HG03469 (cell line): ENCODE measurements at regions not wholly inside any gene's neighbourhood (a gene's known extent, or its start where the extent isn't known, plus 50 kb on each side); places are given as distances from the start of the nearest gene placed in this dataset.

Source experiments
- ATAC-seq: cut with Tn5 transposase; IDR thresholded peaks from one replicate; pipeline ENCODE4 v1.9.1; 2021; ENCODE audit warnings: mild to moderate bottlenecking, moderate library complexity, moderate number of reproducible peaks; ENCODE audit not compliant: unreplicated experiment

- no peak for ATAC-seq
Observed at GRCh38 chr1:175894581-175894980, 151.2 kb upstream of the TNR start.

- no peak for ATAC-seq
Observed at GRCh38 chr1:175893192-175893591, 149.8 kb upstream of the TNR start.

DNA sequence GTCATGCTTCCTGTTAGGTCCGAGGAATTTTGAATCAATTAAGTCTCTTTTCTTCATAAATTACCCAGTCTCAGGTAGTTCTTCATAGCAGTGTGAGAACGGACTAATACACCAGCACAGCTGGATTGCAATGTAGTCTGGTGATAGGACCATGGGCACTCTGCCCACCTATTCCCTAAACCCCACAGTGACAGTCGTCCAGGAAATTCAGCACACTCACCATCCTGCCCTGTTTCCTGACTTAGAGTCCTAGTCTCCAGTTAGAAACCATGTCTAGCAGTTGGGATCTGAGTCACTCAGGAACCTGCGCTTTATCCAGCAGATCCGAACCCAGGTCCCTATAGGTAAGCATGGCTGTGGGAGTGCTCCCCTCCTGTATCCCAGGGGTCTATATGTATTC lies 149.3 kb upstream of the TNR start:
- ATAC-seq = no peak

GRCh38 chr1:175891783-175892309 lies 148.5 kb upstream of the TNR start:
- ATAC-seq = no peak

- ATAC-seq = no peak
Observed at GRCh38 chr1:175890958-175891357, 147.6 kb upstream of the TNR start.

DNA sequence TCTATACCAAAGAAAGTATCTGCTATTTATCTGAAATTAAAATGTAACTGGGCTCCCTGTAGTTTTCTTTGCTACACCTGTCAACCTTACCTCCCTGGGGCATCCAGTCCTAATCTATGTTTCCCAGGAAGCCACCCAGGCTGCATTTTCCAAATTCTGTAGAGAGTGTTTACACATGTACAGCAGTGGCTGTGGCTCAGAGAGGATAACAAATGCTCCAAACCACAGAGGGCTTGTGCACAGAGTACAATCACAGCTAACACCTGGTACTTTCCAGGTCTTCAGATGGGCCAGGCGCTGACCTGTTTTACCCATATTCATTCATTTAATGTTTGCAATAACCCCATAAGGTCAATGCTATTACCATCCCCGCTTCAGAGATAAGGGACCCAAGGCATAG lies 146.5 kb upstream of the TNR start:
- no peak for ATAC-seq

DNA sequence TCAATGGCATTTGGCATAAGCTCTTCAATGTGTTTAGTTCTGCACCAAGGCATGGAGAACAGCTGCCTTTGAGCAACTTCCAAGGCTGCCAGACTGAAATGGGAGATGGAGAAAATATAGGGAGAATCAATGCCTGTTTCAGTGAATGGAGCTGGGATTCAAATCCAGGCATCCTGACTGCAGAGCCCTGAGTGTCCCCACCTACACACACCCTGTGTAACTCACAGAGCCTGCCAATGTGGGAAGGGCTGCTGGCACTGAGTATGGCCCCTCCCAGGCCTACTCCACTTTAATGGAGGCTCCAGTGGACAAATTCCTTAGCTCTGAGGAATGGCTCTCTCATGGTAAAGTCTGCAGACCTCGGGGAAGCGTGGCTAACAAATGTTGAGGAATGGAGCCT lies 145.6 kb upstream of the TNR start:
- no peak for ATAC-seq

DNA sequence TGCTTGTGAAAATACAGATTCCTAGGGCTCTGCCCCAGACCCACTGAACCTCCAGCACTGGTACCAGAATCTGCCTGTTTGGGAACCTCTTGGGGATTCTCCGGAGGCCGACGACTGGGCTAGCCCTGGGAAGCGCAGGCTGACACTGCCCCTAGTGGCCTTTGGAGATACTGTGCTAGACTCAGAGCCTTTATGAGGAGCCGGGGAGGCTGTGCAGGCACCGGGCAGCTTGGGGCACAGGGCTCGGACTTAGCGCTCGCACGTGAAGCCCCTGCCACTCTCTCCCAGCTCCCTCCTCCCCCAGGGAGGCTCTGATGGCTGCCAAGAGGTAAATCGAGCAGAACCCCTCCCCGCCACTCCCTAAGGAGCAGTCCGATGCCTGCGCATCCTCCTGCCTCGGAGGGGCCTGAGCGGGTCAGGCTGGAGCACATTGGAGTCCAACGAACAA lies 144.6 kb upstream of the TNR start:
- ATAC-seq = peak; percentile 65

DNA sequence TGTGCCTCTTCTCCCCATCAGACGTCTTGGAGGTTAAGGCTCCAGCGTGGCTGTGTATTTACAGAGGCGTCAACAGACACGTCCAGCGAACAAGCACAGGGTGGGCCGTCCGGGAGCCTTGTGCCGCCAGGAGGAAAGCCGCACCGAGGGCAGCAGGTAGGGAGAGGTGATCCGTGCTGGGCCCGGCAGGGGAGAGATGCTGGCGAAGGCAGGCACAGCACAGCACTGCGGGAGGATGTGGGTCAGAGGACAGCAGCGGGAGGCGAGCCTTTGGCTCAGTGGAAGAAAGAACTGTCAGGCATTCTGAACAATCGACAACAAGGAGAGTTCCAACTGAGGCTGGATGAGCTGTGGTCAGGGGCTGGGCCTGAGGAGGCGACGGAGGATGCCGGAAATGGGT lies 144.1 kb upstream of the TNR start:
- ATAC-seq = no peak

DNA sequence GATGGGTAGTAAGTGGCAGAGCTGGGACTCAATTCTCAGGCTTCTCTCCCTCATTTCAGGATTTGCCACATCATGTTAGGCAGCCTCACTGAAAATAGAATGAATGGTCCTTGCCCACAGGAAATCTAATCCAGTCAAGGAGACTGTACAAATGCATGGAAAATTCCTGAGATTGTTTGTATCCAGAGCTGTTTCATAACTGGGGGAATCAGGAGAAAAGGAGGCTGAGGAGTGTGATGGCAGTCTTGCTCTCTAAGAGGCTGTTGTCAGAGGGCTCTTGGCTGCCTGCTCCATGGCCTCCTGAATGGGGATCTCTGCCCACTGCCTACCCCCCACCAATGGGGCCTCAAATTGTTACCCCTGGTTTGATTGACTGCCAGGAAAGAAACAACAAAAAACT lies 141.9 kb upstream of the TNR start:
- ATAC-seq = no peak

DNA sequence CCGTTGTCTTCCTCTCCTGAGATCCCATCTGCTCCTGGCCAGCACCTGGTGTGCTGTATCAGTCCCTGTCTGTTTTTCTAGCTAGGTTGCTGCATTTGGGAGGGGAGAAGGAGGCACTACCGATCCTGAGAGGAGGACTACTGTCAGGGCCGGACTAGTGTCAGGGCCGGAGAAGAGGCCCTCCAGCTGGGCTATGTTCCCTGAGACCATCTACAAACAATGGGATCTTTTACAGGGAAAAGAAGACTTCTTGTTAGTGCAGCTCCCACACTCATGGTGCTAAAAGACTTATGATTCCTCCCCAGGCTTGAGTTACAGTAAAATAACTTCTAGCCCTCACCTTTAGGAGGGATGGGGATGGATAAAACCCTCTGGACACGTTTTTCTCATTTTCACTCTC lies 141.0 kb upstream of the TNR start:
- ATAC-seq = no peak

DNA sequence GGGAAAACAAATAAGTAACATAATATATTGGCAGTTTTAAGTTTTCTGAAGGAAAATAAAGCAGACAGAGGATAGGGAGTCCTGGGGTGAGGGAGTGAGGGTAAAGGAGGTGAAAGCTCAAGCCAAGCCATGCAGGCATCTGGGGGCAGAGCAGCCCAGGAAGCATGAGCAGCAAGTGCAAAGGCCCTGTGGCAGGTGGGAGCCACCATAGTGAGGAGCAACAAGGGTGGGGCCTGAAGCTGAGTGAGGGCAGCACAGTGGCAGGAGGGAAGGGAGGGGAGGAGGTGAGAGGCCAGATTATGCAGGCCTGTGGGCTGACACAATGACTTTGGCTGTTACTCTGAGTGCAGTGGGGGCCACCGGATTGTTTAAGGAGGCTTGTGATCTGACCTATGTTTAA lies 138.8 kb upstream of the TNR start:
- no peak for ATAC-seq

DNA sequence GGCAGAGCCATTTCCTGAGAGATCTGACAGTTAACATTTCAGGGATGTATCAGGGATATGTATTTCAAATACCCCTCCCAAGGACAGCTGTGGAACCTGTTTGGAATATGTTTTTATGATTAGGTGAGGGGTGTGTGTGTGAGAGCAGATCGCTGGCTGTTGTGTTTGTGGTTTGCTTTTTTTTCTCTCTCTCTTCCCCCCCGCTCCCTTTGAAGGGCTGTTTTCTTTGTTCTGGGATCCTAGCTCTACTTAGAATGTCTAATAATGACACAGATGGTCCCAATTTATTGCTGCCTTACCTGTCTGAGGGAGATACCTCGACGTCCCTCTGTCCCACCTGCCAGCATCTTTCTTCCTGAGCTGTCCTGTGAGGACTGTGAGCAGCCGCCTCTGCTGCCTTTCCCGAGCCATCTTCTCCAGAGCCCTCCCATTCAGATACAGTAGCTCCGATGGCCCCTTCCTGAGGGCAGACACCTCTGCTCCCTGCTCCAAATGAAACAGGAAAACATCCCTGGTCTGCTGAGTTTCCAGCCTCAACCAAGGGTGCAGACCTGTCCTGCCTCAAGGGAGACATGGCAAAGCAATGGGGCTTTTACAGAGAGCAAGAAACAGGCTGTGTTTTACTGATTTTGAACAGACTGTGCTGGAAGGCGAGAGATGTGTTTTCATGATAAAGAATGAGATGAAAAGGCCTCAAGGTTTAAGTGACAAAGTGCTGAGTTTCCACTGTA lies 138.0 kb upstream of the TNR start:
- no peak for ATAC-seq

- no peak for ATAC-seq
Observed at GRCh38 chr1:175878775-175879174, 135.4 kb upstream of the TNR start.

- ATAC-seq = no peak
Observed at GRCh38 chr1:175877939-175878737, 134.7 kb upstream of the TNR start.

DNA sequence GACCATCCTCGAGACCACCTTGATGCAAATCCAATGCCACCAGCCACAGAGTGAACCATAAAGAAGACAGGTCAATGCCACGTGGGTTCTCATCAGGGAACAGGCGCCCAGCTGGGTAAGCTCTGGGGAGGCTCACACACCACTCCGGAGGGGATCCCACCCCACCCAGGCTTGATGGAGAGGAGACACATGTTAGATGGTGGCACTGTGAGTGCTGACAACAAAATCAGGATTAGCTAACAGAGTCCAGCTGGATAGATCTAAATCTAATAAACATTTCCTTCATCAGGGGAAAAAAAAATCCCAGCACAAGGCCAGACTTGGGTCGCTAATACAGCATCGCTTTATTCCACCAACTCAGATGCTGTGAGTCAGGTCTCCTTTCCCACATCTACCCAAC lies 132.2 kb upstream of the TNR start:
- ATAC-seq = no peak

GRCh38 chr1:175874081-175874480 lies 130.7 kb upstream of the TNR start:
- ATAC-seq = no peak

- peak; percentile 73 for ATAC-seq
Observed at GRCh38 chr1:175873290-175873935, 130.0 kb upstream of the TNR start.

GRCh38 chr1:175872588-175872987 lies 129.2 kb upstream of the TNR start:
- ATAC-seq = no peak

DNA sequence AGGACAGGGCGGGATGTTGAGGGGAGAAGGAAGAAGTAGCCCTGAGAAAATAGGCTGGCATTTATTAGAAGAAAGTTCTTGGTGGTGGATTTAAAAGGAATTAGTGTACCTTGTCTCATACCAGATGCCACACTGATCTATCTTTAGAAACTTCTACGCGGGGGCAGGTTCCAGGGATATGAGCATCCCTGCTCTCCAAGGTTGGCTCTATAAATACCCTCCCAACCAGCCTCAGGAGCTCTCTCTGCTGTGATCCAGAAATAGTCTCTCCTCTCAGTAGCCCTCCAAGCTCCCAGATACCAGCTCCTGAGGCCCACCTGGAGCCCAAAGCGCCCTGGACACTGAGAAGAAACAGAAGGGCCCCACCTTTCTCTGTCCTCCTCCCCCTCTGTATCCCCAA lies 128.3 kb upstream of the TNR start:
- no peak for ATAC-seq

DNA sequence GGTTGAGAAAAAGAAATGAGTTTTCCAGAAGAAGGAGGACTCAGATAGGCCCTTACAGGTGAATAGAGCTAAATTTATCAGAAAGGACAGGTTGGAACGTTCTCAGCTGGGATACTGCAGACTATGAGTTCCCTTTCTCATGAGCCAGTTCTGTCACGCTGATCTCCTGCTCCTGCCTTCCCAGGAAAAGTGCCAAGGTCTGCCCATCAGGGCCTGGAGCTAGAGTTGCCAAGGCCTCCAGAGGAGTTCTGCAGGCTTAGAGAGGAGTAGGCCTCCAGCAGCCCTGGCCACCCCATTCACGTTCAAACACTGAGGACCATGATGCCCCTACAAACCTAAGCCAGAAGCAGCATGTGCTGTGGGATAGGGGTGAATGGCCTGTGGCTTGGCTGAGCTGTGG lies 126.8 kb upstream of the TNR start:
- ATAC-seq = no peak

- no peak for ATAC-seq
Observed at GRCh38 chr1:175866776-175867175, 123.4 kb upstream of the TNR start.
